HG03196 (cell line): ENCODE measurements at regions not wholly inside any gene's neighbourhood (a gene's known extent, or its start where the extent isn't known, plus 50 kb on each side); places are given as distances from the start of the nearest gene placed in this dataset.

Source experiments
- ATAC-seq: cut with Tn5 transposase; IDR thresholded peaks from one replicate; pipeline ENCODE4 v1.9.1; 2021; ENCODE audit not compliant: unreplicated experiment

GRCh38 chr2:67462738-67463496 is 65.8 kb downstream of the ETAA1 start:
- no peak for ATAC-seq

GRCh38 chr2:67463810-67464209 is 66.7 kb downstream of the ETAA1 start:
- ATAC-seq: no peak

- no peak for ATAC-seq
These were observed 68.5 kb downstream of the ETAA1 start for GRCh38 chr2:67465623-67466022.

DNA sequence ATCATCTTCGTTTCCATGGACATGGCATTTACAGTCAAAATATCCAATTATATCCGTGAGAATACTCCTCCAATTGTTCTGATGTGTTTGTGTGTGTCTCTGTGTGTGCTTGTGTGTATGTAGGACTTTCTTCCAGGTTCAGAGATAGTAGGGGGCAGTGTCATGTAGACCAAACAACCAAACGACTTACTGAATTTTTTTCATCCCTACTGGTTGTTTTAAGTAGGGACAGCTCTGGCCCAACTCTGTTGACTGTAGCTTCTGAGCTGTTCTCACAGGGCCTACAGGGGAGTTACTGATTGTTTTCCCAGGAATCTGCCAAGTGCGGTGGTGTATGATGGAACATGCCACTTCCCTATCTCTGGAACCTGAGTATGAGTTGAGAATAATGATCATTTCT is 69.6 kb downstream of the ETAA1 start:
- ATAC-seq: no peak

DNA sequence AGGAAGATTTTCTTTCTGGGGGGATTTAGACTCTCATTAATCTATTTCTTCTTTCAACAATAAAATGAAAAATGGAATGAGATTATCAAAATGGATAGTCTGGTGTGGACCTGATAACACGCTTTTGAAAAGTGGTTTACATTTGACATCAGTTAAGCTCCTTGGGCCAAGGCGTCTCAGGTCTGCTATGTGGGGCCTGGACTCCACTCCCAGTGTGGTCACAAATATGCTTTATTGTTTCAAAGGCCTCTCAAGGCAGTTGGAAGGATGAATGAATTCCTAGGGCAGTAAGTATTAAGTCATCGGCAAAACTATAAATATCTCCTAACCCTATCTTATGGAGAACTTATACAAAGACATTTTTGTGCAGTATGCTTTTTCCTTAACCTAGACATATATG is 74.5 kb downstream of the ETAA1 start:
- no peak for ATAC-seq

- ATAC-seq: no peak
These were observed 80.0 kb downstream of the ETAA1 start for GRCh38 chr2:67476809-67477790.

DNA sequence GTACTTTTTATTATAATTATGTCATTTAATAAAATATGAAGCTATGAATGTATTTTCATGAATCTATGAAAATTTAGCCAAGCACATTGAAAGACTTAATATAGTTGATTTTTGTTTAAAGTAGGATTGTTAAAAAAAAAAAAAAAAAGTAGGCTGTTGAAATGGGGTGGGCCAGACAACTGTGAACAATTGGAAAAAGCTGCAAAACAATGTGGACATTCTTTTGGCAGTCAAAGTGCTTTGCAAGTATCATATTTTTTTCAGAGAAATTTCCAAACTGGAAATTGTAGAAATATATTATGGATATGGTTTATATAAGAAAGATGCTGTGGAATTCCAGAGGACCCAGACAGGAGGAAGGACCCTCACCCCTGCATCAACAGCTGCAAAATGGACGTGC is 82.1 kb downstream of the ETAA1 start:
- ATAC-seq: no peak

DNA sequence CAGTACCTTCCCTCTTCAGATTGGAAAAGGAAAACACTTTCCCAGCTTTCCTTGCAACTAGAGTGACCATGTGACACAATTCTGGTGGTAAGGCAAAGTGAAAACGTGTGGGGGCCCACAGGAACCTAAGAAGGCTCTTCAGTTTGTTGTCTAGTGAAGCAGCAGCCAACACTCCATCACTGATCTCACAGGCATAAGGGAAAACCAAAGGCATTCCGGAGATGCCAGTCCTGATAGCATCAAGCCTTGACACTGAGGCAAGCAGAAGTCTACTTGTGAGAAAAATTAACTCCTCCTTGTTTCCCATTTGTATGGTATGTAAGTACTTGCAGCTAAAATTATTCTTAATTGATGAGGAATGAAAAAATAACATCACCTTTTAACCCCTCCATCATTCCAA is 88.3 kb downstream of the ETAA1 start:
- no peak for ATAC-seq

DNA sequence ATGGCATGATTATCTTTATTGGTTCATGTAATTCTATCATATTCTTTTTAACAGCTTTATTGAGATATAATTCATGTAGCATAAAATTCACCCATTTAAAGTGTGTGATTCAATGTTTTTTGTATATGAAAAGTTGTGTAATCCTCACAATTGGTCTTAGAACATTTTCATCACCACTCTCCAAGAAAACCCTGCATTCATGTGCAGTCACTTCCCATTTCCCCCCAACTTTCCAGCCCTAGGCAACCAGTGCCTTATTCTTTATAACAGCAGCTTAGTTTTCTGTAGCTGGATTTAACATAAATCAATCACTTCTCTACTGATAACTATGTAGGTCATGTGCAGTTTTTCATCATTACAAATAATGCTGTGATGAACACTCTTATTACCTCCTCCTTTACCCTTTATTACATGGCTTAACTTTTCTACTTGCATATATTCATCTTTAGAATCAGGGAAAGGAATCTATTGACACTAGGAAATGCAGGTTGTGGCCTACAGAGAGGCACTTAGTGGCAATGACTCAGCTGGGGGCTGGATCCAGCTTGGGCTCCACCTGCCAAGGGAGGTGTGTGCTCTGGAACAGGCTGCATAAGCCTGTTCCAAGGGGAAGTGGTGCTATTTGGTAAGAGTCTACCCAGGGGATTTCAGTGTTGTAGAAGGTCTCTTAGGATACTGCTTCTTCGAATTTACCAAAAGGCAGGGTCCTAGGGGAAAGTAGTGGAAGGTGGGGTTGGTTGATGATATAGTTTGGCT is 89.1 kb downstream of the ETAA1 start:
- no peak for ATAC-seq

DNA sequence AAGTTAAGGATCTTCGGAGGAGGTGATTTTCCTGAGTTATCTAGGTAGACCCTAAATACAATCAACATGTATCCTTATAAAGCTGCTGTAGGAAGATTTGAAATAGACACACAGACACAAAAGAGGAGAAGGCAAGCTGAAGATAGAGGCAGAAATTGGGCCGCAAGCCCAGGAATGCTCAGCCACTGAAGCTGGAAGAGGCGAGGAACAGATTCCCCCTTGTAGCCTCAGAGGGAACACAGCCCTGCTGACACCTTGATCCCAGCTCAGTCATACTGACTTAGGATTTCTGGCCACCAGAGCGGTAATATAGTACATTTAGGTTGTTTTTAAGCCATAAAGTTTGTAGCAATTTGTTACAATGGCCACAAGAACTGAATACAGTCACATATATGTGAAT is 90.9 kb downstream of the ETAA1 start:
- ATAC-seq: no peak

- no peak for ATAC-seq
These were observed 92.3 kb downstream of the ETAA1 start for GRCh38 chr2:67489396-67489795.

DNA sequence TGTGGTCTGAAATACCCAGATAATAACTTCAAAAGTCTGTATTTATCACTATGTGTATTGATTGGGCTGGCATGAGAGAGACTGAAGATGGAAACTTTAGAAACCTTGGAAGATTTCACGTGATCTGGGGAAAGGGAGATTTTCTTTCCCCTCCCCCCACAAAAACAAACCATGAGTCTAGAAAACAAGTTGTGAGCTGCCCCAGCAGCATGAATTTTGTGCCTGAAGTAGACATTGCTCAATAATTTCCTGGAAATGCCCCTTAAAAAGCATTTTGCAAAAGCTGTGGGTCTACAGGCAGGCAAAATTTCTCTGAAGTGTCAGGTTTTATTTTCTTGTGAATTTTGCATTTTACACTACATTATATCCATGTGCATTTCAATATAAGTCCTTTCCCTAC is 101.8 kb downstream of the ETAA1 start:
- no peak for ATAC-seq

DNA sequence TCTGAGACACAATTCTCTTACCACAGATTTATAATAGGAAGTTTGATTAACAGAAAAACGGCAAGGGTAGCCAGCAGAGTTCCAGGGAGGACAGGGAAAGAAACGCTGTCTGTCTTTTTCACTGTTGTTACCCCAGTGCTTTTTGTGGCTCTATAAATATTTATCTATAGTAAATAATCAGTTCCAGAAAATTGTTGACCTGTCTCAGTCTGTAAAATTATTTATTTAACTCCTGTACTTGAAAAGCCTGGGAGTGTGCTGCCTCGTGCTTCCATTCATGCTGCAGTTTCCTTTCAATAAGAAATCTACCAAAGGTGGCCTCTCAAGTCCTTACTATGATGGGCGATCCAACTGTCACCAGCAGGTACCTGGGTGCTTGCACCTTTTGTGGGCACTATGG is 102.9 kb downstream of the ETAA1 start:
- ATAC-seq: no peak

DNA sequence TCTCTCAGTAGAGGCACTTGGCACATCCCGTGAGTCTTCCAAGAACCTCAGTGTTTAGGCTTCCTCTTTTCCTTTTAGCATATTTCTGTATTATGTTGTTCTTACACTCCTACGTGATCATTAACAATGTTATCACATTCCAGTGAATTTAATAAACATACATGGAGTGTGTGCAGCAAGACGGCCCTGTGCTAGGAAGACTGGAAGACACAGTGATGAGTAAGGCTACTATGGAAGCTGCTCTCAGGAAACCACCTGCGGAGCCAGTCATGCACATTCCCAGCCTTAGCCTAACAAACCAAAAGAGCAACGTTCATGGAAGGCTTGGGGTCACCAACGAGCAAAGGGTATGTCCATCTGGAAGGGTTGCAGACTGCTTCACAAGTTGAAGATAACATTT is 103.4 kb downstream of the ETAA1 start:
- ATAC-seq: no peak

- ATAC-seq: no peak
These were observed 105.4 kb downstream of the ETAA1 start for GRCh38 chr2:67502346-67503065.

GRCh38 chr2:67503066-67503795 is 106.1 kb downstream of the ETAA1 start:
- no peak for ATAC-seq

GRCh38 chr2:67510745-67511144 is 113.6 kb downstream of the ETAA1 start:
- ATAC-seq: no peak

DNA sequence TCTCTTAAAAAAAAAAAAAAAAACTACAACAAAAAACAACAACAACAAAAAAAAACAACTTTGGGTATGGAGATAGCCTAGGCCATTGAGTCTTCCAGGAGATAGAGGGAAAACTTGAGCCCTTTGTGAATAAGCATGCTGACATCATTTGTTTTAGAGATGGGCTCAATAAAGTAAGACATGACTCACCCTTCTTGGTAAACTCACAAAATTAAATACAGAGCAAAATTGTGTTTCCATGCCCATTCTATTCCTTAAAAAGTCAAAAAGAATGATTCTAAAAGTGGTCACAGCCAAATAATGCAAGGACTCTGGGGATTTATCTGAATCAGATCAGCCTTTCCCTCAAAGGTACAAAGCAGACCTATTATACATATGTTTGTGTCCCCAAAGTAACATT is 117.4 kb downstream of the ETAA1 start:
- ATAC-seq: no peak

DNA sequence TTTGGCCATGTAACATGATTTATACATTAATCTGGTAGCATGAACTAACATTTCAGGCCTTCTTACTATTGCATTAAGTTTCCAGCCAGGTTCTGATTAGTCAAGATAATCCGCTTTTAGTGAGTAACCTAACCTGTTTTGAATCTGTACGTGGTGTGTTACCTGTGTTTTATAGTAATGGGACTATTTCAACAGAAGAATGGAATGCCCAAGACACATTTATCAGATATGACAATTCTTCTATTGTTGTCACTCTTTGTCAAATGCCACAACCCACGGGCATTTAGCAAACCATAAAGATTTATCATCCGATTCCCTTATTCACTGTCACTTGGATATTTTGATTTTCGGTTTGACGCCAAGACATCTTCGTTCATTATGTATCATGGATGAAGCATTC is 117.9 kb downstream of the ETAA1 start:
- no peak for ATAC-seq

- ATAC-seq: no peak
These were observed 118.4 kb downstream of the ETAA1 start for GRCh38 chr2:67515538-67515937.
